OCI-LY3 (cell line): ENCODE measurements at regions not wholly inside any gene's neighbourhood (a gene's known extent, or its start where the extent isn't known, plus 50 kb on each side); places are given as distances from the start of the nearest gene placed in this dataset.

Source experiments
- H2AFZ ChIP-seq: fragments of 200-600, 300-600 bp; shearing (Covaris generic); 2 replicates; pipeline ENCODE4 v1.6.0; 2014; ENCODE audit warnings: antibody characterized with exemption, low read depth, low read length
- H3K27ac ChIP-seq: fragments of 200-600, 300-600 bp; sonication (generic); 2 replicates; pipeline ENCODE4 v1.5.1; 2014; ENCODE audit warnings: mild to moderate bottlenecking, low read length, moderate library complexity, mixed read lengths
- H3K27me3 ChIP-seq: fragments of 200-600, 300-600 bp; sonication (generic); 2 replicates; pipeline ENCODE4 v1.6.1; 2014; ENCODE audit warnings: low read depth, low read length, mixed read lengths
- H3K36me3 ChIP-seq: fragments of 200-600, 300-600 bp; sonication (generic); replicated peaks from 2 replicates; pipeline ENCODE3; 2014; ENCODE audit warnings: low read depth, low read length, mixed read lengths
- H3K4me1 ChIP-seq: fragments of 300-600, 200-600 bp; sonication (generic); 2 replicates; pipeline ENCODE4 v1.6.1; 2014; ENCODE audit warnings: low read length, mixed read lengths
- H3K4me2 ChIP-seq: fragments of 200-600, 300-600 bp; sonication (generic); 2 replicates; pipeline ENCODE4 v1.6.1; 2014; ENCODE audit warnings: low read length, mixed read lengths
- H3K4me3 ChIP-seq: fragments of 300-600, 200-600 bp; sonication (generic); 2 replicates; pipeline ENCODE4 v1.5.1; 2014; ENCODE audit warnings: antibody characterized with exemption, mild to moderate bottlenecking, low read length, moderate library complexity
- H3K79me2 ChIP-seq: fragments of 300-600, 200-600 bp; shearing (Covaris generic); 2 replicates; pipeline ENCODE4 v1.6.1; 2014; ENCODE audit warnings: mild to moderate bottlenecking, low read length, mixed read lengths
- H3K9ac ChIP-seq: fragments of 300-600, 200-600 bp; shearing (Covaris generic); 2 replicates; pipeline ENCODE4 v1.6.0; 2014; ENCODE audit warnings: mild to moderate bottlenecking, low read length, moderate library complexity
- H3K9me3 ChIP-seq: fragments of 200-600, 300-600 bp; shearing (Covaris generic); 2 replicates; pipeline ENCODE4 v1.6.1; 2014; ENCODE audit warnings: low read length, mixed read lengths; ENCODE audit not compliant: insufficient read depth
- H4K20me1 ChIP-seq: fragments of 200-600, 300-600 bp; sonication (generic); 2 replicates; pipeline ENCODE4 v1.6.1; 2016; ENCODE audit warnings: low read length, mixed read lengths; ENCODE audit not compliant: insufficient read depth
- CTCF ChIP-seq: fragments of 200-600, 300-600 bp; sonication (generic); IDR thresholded peaks from 2 replicates; pipeline ENCODE4 v1.5.1; 2014; ENCODE audit warnings: antibody characterized with exemption, low read length, low read depth
- EZH2phosphoT487 ChIP-seq: fragments of 200-600 bp; shearing (Covaris generic); IDR thresholded peaks from 2 replicates; pipeline ENCODE4 v1.6.1; 2018; ENCODE audit warnings: antibody characterized with exemption, mixed run types, low read depth

GRCh38 chr10:2464483-2464882, 602.9 kb upstream of the PFKP start:
- no peaks in the 10 kb centered on the region for H3K27me3 ChIP-seq
- no peak overlapping the region for H3K4me2 ChIP-seq
- no peaks in the 10 kb centered on the region for H3K36me3 ChIP-seq
- H3K27ac ChIP-seq, result no peak overlapping the region
- no peaks in the 10 kb centered on the region for H4K20me1 ChIP-seq
- TF ChIP-seq EZH2phosphoT487 (no peak), CTCF (no peak)
- no peak overlapping the region for H3K4me3 ChIP-seq
- no peaks in the 10 kb centered on the region for H3K79me2 ChIP-seq
- no peak overlapping the region for H3K9ac ChIP-seq
- no peaks in the 10 kb centered on the region for H3K4me1 ChIP-seq
- H3K9me3 ChIP-seq, result no peaks in the 10 kb centered on the region
- H2AFZ ChIP-seq, result no peak overlapping the region

- TF ChIP-seq EZH2phosphoT487 (no peak), CTCF (no peak)
Measured at GRCh38 chr10:2463316-2463715, 604.0 kb upstream of the PFKP start.

GRCh38 chr10:2462581-2462980, 604.8 kb upstream of the PFKP start:
- no peaks in the 10 kb centered on the region for H3K79me2 ChIP-seq
- no peaks in the 10 kb centered on the region for H3K36me3 ChIP-seq
- no peaks in the 10 kb centered on the region for H3K4me1 ChIP-seq
- no peaks in the 10 kb centered on the region for H3K27me3 ChIP-seq
- no peaks in the 10 kb centered on the region for H4K20me1 ChIP-seq
- H3K4me3 ChIP-seq, result no peak overlapping the region
- no peak overlapping the region for H3K27ac ChIP-seq
- H3K4me2 ChIP-seq, result no peak overlapping the region
- H3K9ac ChIP-seq, result no peak overlapping the region
- no peak for TF ChIP-seq EZH2phosphoT487
- no peak for TF ChIP-seq CTCF
- H2AFZ ChIP-seq, result no peak overlapping the region
- no peaks in the 10 kb centered on the region for H3K9me3 ChIP-seq

More at GRCh38 chr10:2463316-2463715, 604.0 kb upstream of the PFKP start:
- Histone ChIP-seq H3K4me1 (no peaks in the 10 kb centered on the region), H3K4me3 (no peak overlapping the region), H3K79me2 (no peaks in the 10 kb centered on the region), H3K4me2 (no peak overlapping the region), H3K36me3 (no peaks in the 10 kb centered on the region), H3K9me3 (no peaks in the 10 kb centered on the region), H2AFZ (no peak overlapping the region), H3K27ac (no peak overlapping the region), H4K20me1 (no peaks in the 10 kb centered on the region), H3K9ac (no peak overlapping the region), H3K27me3 (no peaks in the 10 kb centered on the region)

- Histone ChIP-seq H3K27ac (no peak overlapping the region), H3K79me2 (no peaks in the 10 kb centered on the region), H3K4me1 (no peaks in the 10 kb centered on the region), H3K36me3 (no peaks in the 10 kb centered on the region), H2AFZ (no peak overlapping the region), H4K20me1 (no peaks in the 10 kb centered on the region), H3K9me3 (no peaks in the 10 kb centered on the region), H3K9ac (no peak overlapping the region), H3K27me3 (no peaks in the 10 kb centered on the region), H3K4me2 (no peak overlapping the region), H3K4me3 (no peak overlapping the region)
- TF ChIP-seq CTCF (no peak), EZH2phosphoT487 (no peak)
Measured at GRCh38 chr10:2460812-2461211, 606.5 kb upstream of the PFKP start.
